HEK293 (cell line): ENCODE measurements at regions not wholly inside any gene's neighbourhood (a gene's known extent, or its start where the extent isn't known, plus 50 kb on each side); places are given as distances from the start of the nearest gene placed in this dataset.

Experiments
- CTCF ChIA-PET: fragments of 350-600 bp; formaldehyde crosslinking; extraction: SDS; loops from one replicate; lab custom pipeline; 2021; ENCODE audit warnings: antibody characterized with exemption; lab: Yijun Ruan, JAX
- POLR2A ChIA-PET: fragments of 300-600 bp; formaldehyde crosslinking; extraction: SDS; loops from one replicate; lab custom pipeline; 2020; ENCODE audit warnings: antibody characterized with exemption, inconsistent platforms; lab: Yijun Ruan, JAX
- H3K27ac ChIP-seq: fragments of 200-500 bp; sonication (Bioruptor generic); 2 replicates; pipeline ENCODE4 v1.5.1; 2014; ENCODE audit warnings: low read depth, low read length, control low read depth, inconsistent platforms; ENCODE audit errors: extremely low read depth
- H3K36me3 ChIP-seq, 2 experiments: fragments of 200-500 bp in 1 of 2; sonication (Bioruptor generic) in 1 of 2; 1 replicate in 1 of 2; 2 replicates in 1 of 2; pipeline ENCODE4 v1.5.1; 2014 to 2017; ENCODE audit warnings: inconsistent platforms in 2 of 2, low read length in 2 of 2; ENCODE audit not compliant: control insufficient read depth in 2 of 2, insufficient read depth in 1 of 2
- H3K4me1 ChIP-seq: fragments of 200-500 bp; sonication (Bioruptor generic); 2 replicates; pipeline ENCODE4 v1.5.1; 2014; ENCODE audit warnings: mild to moderate bottlenecking, low read length, inconsistent platforms; ENCODE audit not compliant: control insufficient read depth, insufficient read depth
- H3K4me3 ChIP-seq: 2 replicates; pipeline ENCODE4 v1.5.1; 2011; ENCODE audit warnings: low read depth, mild to moderate bottlenecking, control low read depth, low read length, moderate library complexity
- H3K9me3 ChIP-seq: fragments of 200-500 bp; sonication (Bioruptor generic); 2 replicates; pipeline ENCODE4 v1.5.1; 2014; ENCODE audit warnings: low read depth, low read length, inconsistent platforms; ENCODE audit not compliant: control insufficient read depth, insufficient read depth
- BCL11B ChIP-seq: fragments of 450-650 bp; formaldehyde crosslinking; IDR thresholded peaks from 2 replicates; pipeline ENCODE4 v1.5.1; 2016; ENCODE audit warnings: low read depth, missing biosample characterization, missing genetic modification characterization
- FEZF1 ChIP-seq: fragments of 450-650 bp; formaldehyde crosslinking; IDR thresholded peaks from 2 replicates; pipeline ENCODE4 v1.5.1; 2016; ENCODE audit warnings: missing biosample characterization, missing genetic modification characterization
- GLI2 ChIP-seq: fragments of 450-650 bp; formaldehyde crosslinking; IDR thresholded peaks from 2 replicates; pipeline ENCODE4; 2017; ENCODE audit warnings: missing biosample characterization, missing genetic modification characterization, low read depth, borderline replicate concordance
- GLIS1 ChIP-seq: fragments of 450-650 bp; formaldehyde crosslinking; IDR thresholded peaks from 2 replicates; pipeline ENCODE4 v1.5.1; 2016; ENCODE audit warnings: missing biosample characterization, missing genetic modification characterization
- KLF1 ChIP-seq: fragments of 450-650 bp; formaldehyde crosslinking; IDR thresholded peaks from 2 replicates; pipeline ENCODE4 v1.5.1; 2016; ENCODE audit warnings: missing biosample characterization, missing genetic modification characterization
- KLF7 ChIP-seq: fragments of 450-650 bp; formaldehyde crosslinking; IDR thresholded peaks from 2 replicates; pipeline ENCODE4 v1.5.1; 2016; ENCODE audit warnings: missing biosample characterization, missing genetic modification characterization, borderline replicate concordance
- OVOL3 ChIP-seq: fragments of 450-650 bp; formaldehyde crosslinking; IDR thresholded peaks from 2 replicates; pipeline ENCODE4 v1.5.1; 2016; ENCODE audit warnings: missing biosample characterization, missing genetic modification characterization
- ZBTB20 ChIP-seq: fragments of 450-650 bp; formaldehyde crosslinking; IDR thresholded peaks from 2 replicates; pipeline ENCODE4 v1.5.1; 2016; ENCODE audit warnings: missing biosample characterization, missing genetic modification characterization
- ZNF112 ChIP-seq: fragments of 450-650 bp; formaldehyde crosslinking; IDR thresholded peaks from 2 replicates; pipeline ENCODE4 v1.5.0; 2017; ENCODE audit warnings: missing biosample characterization, missing genetic modification characterization
- ZNF121 ChIP-seq: fragments of 450-650 bp; formaldehyde crosslinking; IDR thresholded peaks from 2 replicates; pipeline ENCODE4 v1.5.1; 2016; ENCODE audit warnings: missing biosample characterization, missing genetic modification characterization
- ZNF140 ChIP-seq: fragments of 450-650 bp; formaldehyde crosslinking; IDR thresholded peaks from 2 replicates; pipeline ENCODE4 v1.5.1; 2016; ENCODE audit warnings: missing biosample characterization, missing genetic modification characterization
- ZNF146 ChIP-seq: fragments of 450-650 bp; formaldehyde crosslinking; IDR thresholded peaks from 2 replicates; pipeline ENCODE4 v1.5.1; 2016; ENCODE audit warnings: missing biosample characterization, missing genetic modification characterization
- ZNF16 ChIP-seq: fragments of 450-650 bp; formaldehyde crosslinking; IDR thresholded peaks from 2 replicates; pipeline ENCODE4 v1.5.1; 2016; ENCODE audit warnings: low read depth, missing biosample characterization, missing genetic modification characterization
- ZNF175 ChIP-seq: fragments of 450-650 bp; formaldehyde crosslinking; IDR thresholded peaks from 2 replicates; pipeline ENCODE4 v1.5.1; 2016; ENCODE audit warnings: missing biosample characterization, missing genetic modification characterization
- ZNF2 ChIP-seq: fragments of 450-650 bp; formaldehyde crosslinking; IDR thresholded peaks from 2 replicates; pipeline ENCODE4 v1.5.1; 2016; ENCODE audit warnings: missing biosample characterization, missing genetic modification characterization
- ZNF37A ChIP-seq: fragments of 450-650 bp; IDR thresholded peaks from 2 replicates; pipeline ENCODE4 v1.5.1; 2018; ENCODE audit warnings: missing biosample characterization, missing genetic modification characterization
- ZNF426 ChIP-seq: fragments of 450-650 bp; formaldehyde crosslinking; IDR thresholded peaks from 2 replicates; pipeline ENCODE4 v1.5.1; 2017; ENCODE audit warnings: missing biosample characterization, missing genetic modification characterization, mild to moderate bottlenecking, inconsistent platforms, moderate library complexity
- ZNF433 ChIP-seq: fragments of 450-650 bp; formaldehyde crosslinking; IDR thresholded peaks from 2 replicates; pipeline ENCODE4 v1.5.1; 2016; ENCODE audit warnings: missing biosample characterization, missing genetic modification characterization, low read depth
- ZNF473 ChIP-seq: fragments of 450-650 bp; formaldehyde crosslinking; IDR thresholded peaks from 2 replicates; pipeline ENCODE4 v1.5.1; 2017; ENCODE audit warnings: missing biosample characterization, missing genetic modification characterization
- ZNF521 ChIP-seq: fragments of 450-650 bp; formaldehyde crosslinking; IDR thresholded peaks from 2 replicates; pipeline ENCODE4 v1.5.1; 2017; ENCODE audit warnings: missing biosample characterization, mild to moderate bottlenecking, missing genetic modification characterization
- ZNF529 ChIP-seq: fragments of 450-650 bp; formaldehyde crosslinking; IDR thresholded peaks from 2 replicates; pipeline ENCODE4 v1.5.1; 2017; ENCODE audit warnings: missing genetic modification characterization, missing biosample characterization; ENCODE audit not compliant: insufficient replicate concordance
- ZNF660 ChIP-seq: fragments of 450-650 bp; IDR thresholded peaks from 2 replicates; pipeline ENCODE4 v1.5.1; 2018; ENCODE audit warnings: missing biosample characterization, mild to moderate bottlenecking, missing genetic modification characterization
- ZNF670 ChIP-seq: fragments of 450-650 bp; formaldehyde crosslinking; IDR thresholded peaks from 2 replicates; pipeline ENCODE4 v1.5.1; 2016; ENCODE audit warnings: missing biosample characterization, missing genetic modification characterization, low read depth
- ZNF747 ChIP-seq: fragments of 450-650 bp; formaldehyde crosslinking; IDR thresholded peaks from 2 replicates; pipeline ENCODE4 v1.5.1; 2016; ENCODE audit warnings: missing biosample characterization, missing genetic modification characterization
- ZNF785 ChIP-seq: fragments of 450-650 bp; formaldehyde crosslinking; IDR thresholded peaks from 2 replicates; pipeline ENCODE4 v1.5.1; 2016; ENCODE audit warnings: missing biosample characterization, missing genetic modification characterization
- ZSCAN30 ChIP-seq: fragments of 450-650 bp; IDR thresholded peaks from 2 replicates; pipeline ENCODE4 v1.5.1; 2018; ENCODE audit warnings: missing biosample characterization, mild to moderate bottlenecking, missing genetic modification characterization, moderate library complexity
- TF ChIP-seq, protein P1 (sequence below): fragments of 450-650 bp; formaldehyde crosslinking; IDR thresholded peaks from 2 replicates; pipeline ENCODE4 v1.5.1; 2016; ENCODE audit warnings: missing biosample characterization, missing genetic modification characterization
- TF ChIP-seq, protein P2 (sequence below): fragments of 450-650 bp; formaldehyde crosslinking; IDR thresholded peaks from 2 replicates; pipeline ENCODE4 v1.5.1; 2016; ENCODE audit warnings: missing biosample characterization, missing genetic modification characterization
- TF ChIP-seq, protein P3 (sequence below): fragments of 450-650 bp; formaldehyde crosslinking; IDR thresholded peaks from 2 replicates; pipeline ENCODE4 v1.5.1; 2016; ENCODE audit warnings: missing biosample characterization, missing genetic modification characterization
- TF ChIP-seq, protein P4 (sequence below): fragments of 450-650 bp; formaldehyde crosslinking; IDR thresholded peaks from 2 replicates; pipeline ENCODE4 v1.5.1; 2016; ENCODE audit warnings: missing biosample characterization, missing genetic modification characterization
- TF ChIP-seq, protein P5 (sequence below): fragments of 450-650 bp; formaldehyde crosslinking; IDR thresholded peaks from 2 replicates; pipeline ENCODE4 v1.5.1; 2016; ENCODE audit warnings: missing biosample characterization, missing genetic modification characterization, borderline replicate concordance
- TF ChIP-seq, protein P6 (sequence below): fragments of 450-650 bp; formaldehyde crosslinking; IDR thresholded peaks from 2 replicates; pipeline ENCODE4 v1.5.1; 2016; ENCODE audit warnings: missing biosample characterization, missing genetic modification characterization

DNA sequence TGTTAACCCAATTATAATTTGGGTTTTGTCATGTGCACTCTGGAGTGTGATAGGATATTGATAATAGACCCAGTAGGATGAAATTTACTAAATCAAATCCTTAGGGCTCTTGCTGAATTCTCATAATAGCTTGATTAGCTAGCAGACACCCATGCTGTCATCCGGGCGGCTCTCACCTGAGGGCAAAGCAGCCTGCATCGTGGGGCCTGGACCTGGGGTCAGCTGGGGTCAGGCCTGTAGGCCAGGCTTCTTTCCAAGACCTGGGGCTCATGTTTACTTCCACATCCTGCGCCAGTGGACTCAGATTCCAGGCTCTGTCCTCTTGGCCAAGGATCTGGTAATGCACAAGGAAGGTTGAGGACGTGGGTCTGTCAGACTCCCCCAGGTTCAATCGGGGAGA is 486.3 kb downstream of the NPHP4 start:
- Histone ChIP-seq H3K27ac (no peak overlapping the region), H3K4me1 (no peaks in the 10 kb centered on the region), H3K36me3 (no peaks in the 10 kb centered on the region), H3K9me3 (no peaks in the 10 kb centered on the region), H3K4me3 (no peak overlapping the region)
- TF ChIP-seq FEZF1 (tag by site-specific recombination), result no peak
- no peak for TF ChIP-seq KLF1 (tag by site-specific recombination)
- no peak for TF ChIP-seq GLIS1 (tag by site-specific recombination)
- no peak for TF ChIP-seq ZNF747 (tag by site-specific recombination)
- TF ChIP-seq, protein P1, sequence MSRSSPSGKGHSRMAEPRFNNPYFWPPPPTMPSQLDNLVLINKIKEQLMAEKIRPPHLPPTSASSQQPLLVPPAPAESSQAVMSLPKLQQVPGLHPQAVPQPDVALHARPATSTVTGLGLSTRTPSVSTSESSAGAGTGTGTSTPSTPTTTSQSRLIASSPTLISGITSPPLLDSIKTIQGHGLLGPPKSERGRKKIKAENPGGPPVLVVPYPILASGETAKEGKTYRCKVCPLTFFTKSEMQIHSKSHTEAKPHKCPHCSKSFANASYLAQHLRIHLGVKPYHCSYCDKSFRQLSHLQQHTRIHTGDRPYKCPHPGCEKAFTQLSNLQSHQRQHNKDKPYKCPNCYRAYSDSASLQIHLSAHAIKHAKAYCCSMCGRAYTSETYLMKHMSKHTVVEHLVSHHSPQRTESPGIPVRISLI, result no peak
- no peak for TF ChIP-seq ZNF426 (tag by site-specific recombination)
- TF ChIP-seq ZNF175, result no peak
- TF ChIP-seq, protein P2, sequence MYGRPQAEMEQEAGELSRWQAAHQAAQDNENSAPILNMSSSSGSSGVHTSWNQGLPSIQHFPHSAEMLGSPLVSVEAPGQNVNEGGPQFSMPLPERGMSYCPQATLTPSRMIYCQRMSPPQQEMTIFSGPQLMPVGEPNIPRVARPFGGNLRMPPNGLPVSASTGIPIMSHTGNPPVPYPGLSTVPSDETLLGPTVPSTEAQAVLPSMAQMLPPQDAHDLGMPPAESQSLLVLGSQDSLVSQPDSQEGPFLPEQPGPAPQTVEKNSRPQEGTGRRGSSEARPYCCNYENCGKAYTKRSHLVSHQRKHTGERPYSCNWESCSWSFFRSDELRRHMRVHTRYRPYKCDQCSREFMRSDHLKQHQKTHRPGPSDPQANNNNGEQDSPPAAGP, result no peak
- no peak for TF ChIP-seq ZNF37A (tag by site-specific recombination)
- TF ChIP-seq ZNF785, result no peak
- TF ChIP-seq, protein P3, sequence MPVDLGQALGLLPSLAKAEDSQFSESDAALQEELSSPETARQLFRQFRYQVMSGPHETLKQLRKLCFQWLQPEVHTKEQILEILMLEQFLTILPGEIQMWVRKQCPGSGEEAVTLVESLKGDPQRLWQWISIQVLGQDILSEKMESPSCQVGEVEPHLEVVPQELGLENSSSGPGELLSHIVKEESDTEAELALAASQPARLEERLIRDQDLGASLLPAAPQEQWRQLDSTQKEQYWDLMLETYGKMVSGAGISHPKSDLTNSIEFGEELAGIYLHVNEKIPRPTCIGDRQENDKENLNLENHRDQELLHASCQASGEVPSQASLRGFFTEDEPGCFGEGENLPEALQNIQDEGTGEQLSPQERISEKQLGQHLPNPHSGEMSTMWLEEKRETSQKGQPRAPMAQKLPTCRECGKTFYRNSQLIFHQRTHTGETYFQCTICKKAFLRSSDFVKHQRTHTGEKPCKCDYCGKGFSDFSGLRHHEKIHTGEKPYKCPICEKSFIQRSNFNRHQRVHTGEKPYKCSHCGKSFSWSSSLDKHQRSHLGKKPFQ (tag by site-specific recombination), result no peak
- no peak for TF ChIP-seq ZNF121
- TF ChIP-seq ZNF433 (tag by site-specific recombination), result no peak
- TF ChIP-seq ZNF2 (tag by site-specific recombination), result no peak
- TF ChIP-seq OVOL3, result no peak
- TF ChIP-seq ZSCAN30, result no peak
- TF ChIP-seq ZNF140, result no peak
- TF ChIP-seq ZNF16 (tag by site-specific recombination), result no peak
- TF ChIP-seq ZNF660 (tag by site-specific recombination), result no peak
- ChIA-PET POLR2A (no interaction called here), CTCF (interaction anchor here (0.6 kb wide), 2 partner anchors 388 to 1266 kb away, joined by 4 read pairs; no protein-coding TSS in a partner anchor)

DNA sequence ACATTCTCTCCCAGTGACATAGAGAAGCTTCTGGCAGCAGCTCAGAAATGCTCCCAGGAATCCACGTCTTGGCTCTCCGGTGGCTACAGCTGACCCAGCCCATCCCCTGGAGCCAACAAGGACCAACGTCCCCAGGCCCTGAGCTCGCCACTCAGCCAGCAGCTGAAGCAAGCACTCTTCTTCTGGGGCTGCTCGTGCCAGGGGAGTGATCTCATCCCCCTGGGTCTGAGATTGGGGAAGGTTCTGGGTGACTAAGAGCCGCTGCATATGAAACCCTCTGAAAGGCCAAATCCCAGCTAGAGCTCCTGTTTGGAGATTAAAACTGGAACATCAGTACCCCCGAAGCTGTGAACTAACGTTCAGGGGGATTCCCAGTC is 487.9 kb downstream of the NPHP4 start:
- ChIA-PET CTCF (interaction anchor here (1.5 kb wide), 1 partner anchor 242 kb away, joined by 6 read pairs; no protein-coding TSS in a partner anchor), POLR2A (no interaction called here)
- no peak overlapping the region for H3K4me3 ChIP-seq
- no peaks in the 10 kb centered on the region for H3K4me1 ChIP-seq
- H3K27ac ChIP-seq, result no peak overlapping the region
- H3K9me3 ChIP-seq, result no peaks in the 10 kb centered on the region
- no peaks in the 10 kb centered on the region for H3K36me3 ChIP-seq
- TF ChIP-seq ZNF521 (tag by site-specific recombination), result no peak
- no peak for TF ChIP-seq ZNF112 (tag by site-specific recombination)
- TF ChIP-seq ZNF146 (tag by site-specific recombination), result no peak
- no peak for TF ChIP-seq ZBTB20
- TF ChIP-seq KLF7 (tag by site-specific recombination), result no peak
- no peak for TF ChIP-seq ZNF473 (tag by site-specific recombination)
- no peak for TF ChIP-seq ZNF529
- TF ChIP-seq, protein P4, sequence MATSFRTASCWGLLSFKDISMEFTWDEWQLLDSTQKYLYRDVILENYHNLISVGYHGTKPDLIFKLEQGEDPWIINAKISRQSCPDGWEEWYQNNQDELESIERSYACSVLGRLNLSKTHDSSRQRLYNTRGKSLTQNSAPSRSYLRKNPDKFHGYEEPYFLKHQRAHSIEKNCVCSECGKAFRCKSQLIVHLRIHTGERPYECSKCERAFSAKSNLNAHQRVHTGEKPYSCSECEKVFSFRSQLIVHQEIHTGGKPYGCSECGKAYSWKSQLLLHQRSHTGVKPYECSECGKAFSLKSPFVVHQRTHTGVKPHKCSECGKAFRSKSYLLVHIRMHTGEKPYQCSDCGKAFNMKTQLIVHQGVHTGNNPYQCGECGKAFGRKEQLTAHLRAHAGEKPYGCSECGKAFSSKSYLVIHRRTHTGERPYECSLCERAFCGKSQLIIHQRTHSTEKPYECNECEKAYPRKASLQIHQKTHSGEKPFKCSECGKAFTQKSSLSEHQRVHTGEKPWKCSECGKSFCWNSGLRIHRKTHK, result no peak
- TF ChIP-seq, protein P5, sequence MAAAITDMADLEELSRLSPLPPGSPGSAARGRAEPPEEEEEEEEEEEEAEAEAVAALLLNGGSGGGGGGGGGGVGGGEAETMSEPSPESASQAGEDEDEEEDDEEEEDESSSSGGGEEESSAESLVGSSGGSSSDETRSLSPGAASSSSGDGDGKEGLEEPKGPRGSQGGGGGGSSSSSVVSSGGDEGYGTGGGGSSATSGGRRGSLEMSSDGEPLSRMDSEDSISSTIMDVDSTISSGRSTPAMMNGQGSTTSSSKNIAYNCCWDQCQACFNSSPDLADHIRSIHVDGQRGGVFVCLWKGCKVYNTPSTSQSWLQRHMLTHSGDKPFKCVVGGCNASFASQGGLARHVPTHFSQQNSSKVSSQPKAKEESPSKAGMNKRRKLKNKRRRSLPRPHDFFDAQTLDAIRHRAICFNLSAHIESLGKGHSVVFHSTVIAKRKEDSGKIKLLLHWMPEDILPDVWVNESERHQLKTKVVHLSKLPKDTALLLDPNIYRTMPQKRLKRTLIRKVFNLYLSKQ (tag by site-specific recombination), result no peak
- TF ChIP-seq, protein P6, sequence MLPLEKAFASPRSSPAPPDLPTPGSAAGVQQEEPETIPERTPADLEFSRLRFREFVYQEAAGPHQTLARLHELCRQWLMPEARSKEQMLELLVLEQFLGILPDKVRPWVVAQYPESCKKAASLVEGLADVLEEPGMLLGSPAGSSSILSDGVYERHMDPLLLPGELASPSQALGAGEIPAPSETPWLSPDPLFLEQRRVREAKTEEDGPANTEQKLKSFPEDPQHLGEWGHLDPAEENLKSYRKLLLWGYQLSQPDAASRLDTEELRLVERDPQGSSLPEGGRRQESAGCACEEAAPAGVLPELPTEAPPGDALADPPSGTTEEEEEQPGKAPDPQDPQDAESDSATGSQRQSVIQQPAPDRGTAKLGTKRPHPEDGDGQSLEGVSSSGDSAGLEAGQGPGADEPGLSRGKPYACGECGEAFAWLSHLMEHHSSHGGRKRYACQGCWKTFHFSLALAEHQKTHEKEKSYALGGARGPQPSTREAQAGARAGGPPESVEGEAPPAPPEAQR (tag by site-specific recombination), result no peak
- TF ChIP-seq ZNF670 (tag by site-specific recombination), result no peak
- no peak for TF ChIP-seq GLI2
- TF ChIP-seq BCL11B (tag by site-specific recombination), result no peak
